ENCODE measurements at regions not wholly inside any gene's neighbourhood (a gene's known extent, or its start where the extent isn't known, plus 50 kb on each side); places are given as distances from the start of the nearest gene placed in this dataset.

GRCh38 chr18:49727816-49728215 is 85.5 kb downstream of the ACAA2 start:
- Histone ChIP-seq H3K27me3 (replicated peaks in 1 of 4; ENCODE audit: control insufficient read depth in 3 of 4, extremely low read depth in 1 of 4, insufficient read depth in 3 of 4, low read length in 3 of 4) (no peaks in the 10 kb centered on the region), H3K9ac (replicated peaks in 1 of 4; ENCODE audit: extremely low read depth in 1 of 4, low read depth in 3 of 4, low read length in 3 of 4) (no peak overlapping the region), H3K56ac (replicated peaks; ENCODE audit: insufficient read length, low read depth, low read length) (no peak overlapping the region), H4K5ac (ENCODE audit: insufficient read length, low read depth, low read length) (no peak overlapping the region), H2AK5ac (ENCODE audit: low read depth, low read length) (no peak overlapping the region), H4K20me1 (replicated peaks in 1 of 2; ENCODE audit: control insufficient read depth in 1 of 2, insufficient read depth in 2 of 2, low read length in 2 of 2) (no peaks in the 10 kb centered on the region), H3K4me3 (ENCODE audit: extremely low read depth in 1 of 4, insufficient read depth in 2 of 4, low read depth in 3 of 4, low read length in 4 of 4) (no peak overlapping the region), H3K18ac (ENCODE audit: extremely low read depth, low read length) (no peak overlapping the region), H2AFZ (ENCODE audit: low read length) (no peak overlapping the region), H3K79me1 (ENCODE audit: low read depth, low read length) (no peaks in the 10 kb centered on the region), H2BK15ac (ENCODE audit: low read length) (no peak overlapping the region), H3K14ac (ENCODE audit: insufficient read length) (no peak overlapping the region), H2BK5ac (ENCODE audit: low read depth, low read length) (no peak overlapping the region), H2BK12ac (ENCODE audit: low read depth, low read length) (no peak overlapping the region; the same call in 1 of the 2 replicates), H4K8ac (ENCODE audit: extremely low read depth, insufficient read depth, low read length) (no peak overlapping the region), H3K4me1 (replicated peaks in 1 of 4; ENCODE audit: control insufficient read depth in 3 of 4, insufficient read depth in 4 of 4, low read length in 3 of 4) (peaks cover 3 to 12% (median 9%) of the 10 kb centered on the region in 4 experiments), H4K91ac (replicated peaks; ENCODE audit: insufficient read length, low read length) (peak overlapping the region; percentile 37), H2BK120ac (replicated peaks; ENCODE audit: low read depth, low read length) (peak overlapping the region; percentile 45), H3K23me2 (ENCODE audit: low read depth, low read length) (no peaks in the 10 kb centered on the region), H3K27ac (ENCODE audit: low read depth, low read length) (no peak overlapping the region), H3K4me2 (ENCODE audit: insufficient read depth in 1 of 2, low read depth in 2 of 2, low read length in 2 of 2) (no peak overlapping the region), H3K9me3 (ENCODE audit: insufficient read depth in 2 of 2, low read depth in 1 of 2, low read length in 1 of 2) (no peaks in the 10 kb centered on the region), H3K79me2 (ENCODE audit: control insufficient read depth in 1 of 2, insufficient read depth in 2 of 2, low read length in 2 of 2) (no peaks in the 10 kb centered on the region), H3K36me3 (ENCODE audit: control insufficient read depth in 2 of 4, insufficient read depth in 4 of 4, low read length in 3 of 4) (no peaks in the 10 kb centered on the region), H3K23ac (ENCODE audit: insufficient read length) (no peak overlapping the region), H2BK20ac (ENCODE audit: low read length) (0 out of 2 replicates have a peak overlapping the region, but pooled peaks have one; percentile 63), H3K4ac (replicated peaks; ENCODE audit: insufficient read length, low read depth, low read length) (no peak overlapping the region)
- ChIA-PET POLR2A (ENCODE audit: partially characterized antibody) (interaction anchor here (0.6 kb wide), 1 partner anchor 14 kb away, joined by 3 read pairs; no protein-coding TSS in a partner anchor), CTCF (ENCODE audit: partially characterized antibody) (interaction anchor here (0.6 to 4.1 kb wide), 24 partner anchors 9 to 217 kb away, joined by 3 to 24 read pairs (median 4); no protein-coding TSS in a partner anchor)
- WGBS, 2 experiments (ENCODE audit: extremely low coverage in 1 of 2, insufficient coverage in 1 of 2, insufficient read length in 1 of 2, insufficient replicate concordance in 2 of 2, low coverage in 1 of 2, low lambda C conversion rate in 2 of 2, missing lambda C conversion rate in 1 of 2), result 90% methylated on average over 10 of the region's 10 CpGs; no CpG with 5 or more reads in 1 of the 2 experiments
- no peak for DNase-seq (ENCODE audit: low read depth in 1 of 2, low spot score in 2 of 2)
- no peak for FAIRE-seq
- no peak for TF ChIP-seq KDM4A (IDR thresholded peaks at IDR 0.05; ENCODE audit: low read depth, low read length, severe bottlenecking)
- TF ChIP-seq MAX (IDR thresholded peaks at IDR 0.05), result no peak
- TF ChIP-seq BRCA1 (IDR thresholded peaks at IDR 0.05; ENCODE audit: low read depth, low read length), result no peak
- no peak for TF ChIP-seq BACH1 (IDR thresholded peaks at IDR 0.05; ENCODE audit: low read length)
- TF ChIP-seq POLR2A (IDR thresholded peaks at IDR 0.05; ENCODE audit: control extremely low read depth in 1 of 2, low read depth in 2 of 2, low read length in 2 of 2), result no peak
- TF ChIP-seq E2F6 (IDR thresholded peaks at IDR 0.05), result no peak
- TF ChIP-seq RAD21 (IDR thresholded peaks at IDR 0.05 in 1 of 2, conservative IDR thresholded peaks at IDR 0.05 in 1 of 2; ENCODE audit: low read depth in 2 of 2, low read length in 2 of 2), result no peak
- no peak for TF ChIP-seq PHF8 (conservative IDR thresholded peaks at IDR 0.05; ENCODE audit: low read depth, low read length)
- TF ChIP-seq NRF1 (IDR thresholded peaks at IDR 0.05; ENCODE audit: low read depth, low read length), result no peak
- no peak for TF ChIP-seq RFX5 (IDR thresholded peaks at IDR 0.05; ENCODE audit: borderline replicate concordance, low read depth, low read length)
- no peak for TF ChIP-seq NANOG (IDR thresholded peaks at IDR 0.05; ENCODE audit: insufficient read depth, low read depth, low read length, poor library complexity, severe bottlenecking)
- TF ChIP-seq KDM5A (IDR thresholded peaks at IDR 0.05; ENCODE audit: low read length), result no peak
- TF ChIP-seq POLR2AphosphoS5 (IDR thresholded peaks at IDR 0.05; ENCODE audit: low read depth, low read length), result no peak

All from H1 (cell line).